Peyer's patch (tissue), 4 donors: ENCODE measurements at regions not wholly inside any gene's neighbourhood (a gene's known extent, or its start where the extent isn't known, plus 50 kb on each side); places are given as distances from the start of the nearest gene placed in this dataset.
"Not testable (repeated sequence)": the region's sequence is repeated elsewhere in the genome, so short reads cannot be mapped to it uniquely, and the experiment has no call there.

ENCODE experiments used
- POLR2A ChIP-seq, 2 donors: fragments of 450-650 bp; IDR thresholded peaks; one replicate each; pipeline ENCODE4 v1.5.1; 2017; ENCODE audit warnings: antibody characterized with exemption in 2 of 2, mild to moderate bottlenecking in 2 of 2, moderate library complexity in 2 of 2
- TF ChIP-seq, protein P1 (sequence below), 6 experiments: fragments of 450-650 bp in 4 of 6; fragments of 200-600 bp in 2 of 6; sonication (generic) in 1 of 6; IDR thresholded peaks; one replicate each; pipeline ENCODE4 v1.5.1; 2017 to 2019; ENCODE audit warnings: antibody characterized with exemption in 6 of 6, mild to moderate bottlenecking in 3 of 6, moderate library complexity in 1 of 6

DNA sequence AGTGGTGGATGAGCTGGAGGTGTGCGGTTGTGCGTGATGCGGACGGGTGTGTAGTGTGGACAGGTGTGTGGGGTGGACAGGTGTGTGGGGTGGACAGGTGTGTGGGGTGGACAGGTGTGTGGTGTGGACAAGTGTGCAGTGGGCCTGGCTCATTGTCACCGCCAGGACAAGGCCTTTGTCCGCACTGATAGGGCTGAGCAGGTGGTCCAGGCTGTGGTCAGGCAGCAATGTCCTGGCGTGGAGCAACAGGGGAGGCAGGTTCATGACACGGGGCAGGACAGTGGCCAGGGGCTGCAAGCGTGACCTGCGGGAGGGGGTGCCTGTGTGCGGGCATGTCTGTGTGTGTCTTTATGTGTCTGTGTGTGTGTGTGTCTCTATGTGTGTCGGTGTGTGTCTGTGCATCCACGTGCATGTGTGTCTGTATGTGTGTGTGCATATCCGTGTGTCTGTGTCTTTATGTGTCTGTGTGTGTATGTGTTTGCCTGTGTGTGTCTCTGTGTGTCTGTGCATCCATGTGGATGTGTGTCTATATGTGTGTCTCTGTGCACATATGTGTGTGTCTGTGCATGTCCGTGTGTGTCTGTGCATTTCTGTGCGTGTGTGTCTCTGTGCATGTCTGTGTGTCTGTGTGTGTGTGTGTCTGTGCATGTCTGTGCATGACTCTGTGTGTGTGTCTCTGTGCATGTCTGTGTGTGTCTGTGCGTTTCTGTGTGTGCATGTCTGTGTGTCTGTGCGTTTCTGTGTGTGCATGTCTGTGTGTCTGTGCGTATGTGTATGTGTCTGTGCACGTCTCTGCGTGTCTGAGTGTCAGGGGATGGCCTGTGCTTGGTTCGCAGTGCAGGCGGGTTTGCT lies 161.0 kb downstream of the TMEM121 start:
- TF ChIP-seq, protein P1, sequence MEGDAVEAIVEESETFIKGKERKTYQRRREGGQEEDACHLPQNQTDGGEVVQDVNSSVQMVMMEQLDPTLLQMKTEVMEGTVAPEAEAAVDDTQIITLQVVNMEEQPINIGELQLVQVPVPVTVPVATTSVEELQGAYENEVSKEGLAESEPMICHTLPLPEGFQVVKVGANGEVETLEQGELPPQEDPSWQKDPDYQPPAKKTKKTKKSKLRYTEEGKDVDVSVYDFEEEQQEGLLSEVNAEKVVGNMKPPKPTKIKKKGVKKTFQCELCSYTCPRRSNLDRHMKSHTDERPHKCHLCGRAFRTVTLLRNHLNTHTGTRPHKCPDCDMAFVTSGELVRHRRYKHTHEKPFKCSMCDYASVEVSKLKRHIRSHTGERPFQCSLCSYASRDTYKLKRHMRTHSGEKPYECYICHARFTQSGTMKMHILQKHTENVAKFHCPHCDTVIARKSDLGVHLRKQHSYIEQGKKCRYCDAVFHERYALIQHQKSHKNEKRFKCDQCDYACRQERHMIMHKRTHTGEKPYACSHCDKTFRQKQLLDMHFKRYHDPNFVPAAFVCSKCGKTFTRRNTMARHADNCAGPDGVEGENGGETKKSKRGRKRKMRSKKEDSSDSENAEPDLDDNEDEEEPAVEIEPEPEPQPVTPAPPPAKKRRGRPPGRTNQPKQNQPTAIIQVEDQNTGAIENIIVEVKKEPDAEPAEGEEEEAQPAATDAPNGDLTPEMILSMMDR (IDR thresholded peaks at IDR 0.05) = not testable (repeated sequence)
- not testable (repeated sequence) for TF ChIP-seq POLR2A (IDR thresholded peaks at IDR 0.05)
